HepG2 (cell line): ENCODE measurements at regions not wholly inside any gene's neighbourhood (a gene's known extent, or its start where the extent isn't known, plus 50 kb on each side); places are given as distances from the start of the nearest gene placed in this dataset.
A peak's percentile ranks its signal among the peaks of the same experiment; 100 is the strongest.

ENCODE experiments used
- ATAC-seq: fragments of 200-7000 bp; cut with Tn5 transposase; 3 replicates; pipeline ENCODE4 v1.9.1; 2020; ENCODE audit warnings: mild to moderate bottlenecking, moderate library complexity
- BruUV-seq: library from RNA; stranded (reverse); fragments of 400-500 nt; replicated peaks from 2 replicates; lab custom pipeline; 2021; lab: Mats Ljungman, UMichigan
- CTCF ChIA-PET: fragments of 300-600 bp; formaldehyde crosslinking; extraction: SDS; loops from one replicate; lab custom pipeline; 2021; ENCODE audit warnings: low total read pairs, inconsistent platforms, low intra/inter-chr PET ratio; lab: Yijun Ruan, JAX
- POLR2A ChIA-PET: fragments of 350-600 bp; sonication (Branson Sonifier 250); formaldehyde crosslinking; loops from one replicate; lab custom pipeline; 2020; ENCODE audit warnings: antibody characterized with exemption, inconsistent platforms; lab: Yijun Ruan, JAX
- DNase-seq: peaks from one replicate; pipeline ENCODE4 v3.0.0-alpha.2; 2015; ENCODE audit warnings: low spot score
- FAIRE-seq: peaks from 3 replicates; lab custom pipeline; 2011; peaks lifted over from hg19 to GRCh38; lab: Jason Lieb, UNC
- H2AFZ ChIP-seq: one replicate; pipeline ENCODE4 v1.6.1; 2011; ENCODE audit warnings: low read length, inconsistent platforms
- H3K27ac ChIP-seq: fragments of 300-600 bp; 3 replicates; pipeline ENCODE4 v1.8.0; 2011; ENCODE audit warnings: mixed run types, mild to moderate bottlenecking, mixed read lengths, low read length, inconsistent platforms; ENCODE audit not compliant: insufficient read depth; ENCODE audit errors: extremely low read length
- H3K27me3 ChIP-seq, 2 experiments: fragments of 200-600 bp in 1 of 2; 2 replicates in 1 of 2; 3 replicates in 1 of 2; pipeline versions ENCODE4 v1.6.0 to v1.8.0; 2011; ENCODE audit warnings: low read length in 2 of 2, mild to moderate bottlenecking in 2 of 2, moderate library complexity in 2 of 2, inconsistent platforms in 1 of 2; ENCODE audit not compliant: insufficient read depth in 2 of 2, control insufficient read depth in 1 of 2
- H3K36me3 ChIP-seq, 2 experiments: fragments of 200-600 bp in 1 of 2; replicated peaks in 1 of 2; 2 replicates in 1 of 2; 3 replicates in 1 of 2; pipeline versions ENCODE4 v1.5.1 to v1.8.0; 2011; ENCODE audit warnings: low read length in 2 of 2, inconsistent platforms in 1 of 2; ENCODE audit not compliant: insufficient read depth in 2 of 2, control insufficient read depth in 1 of 2
- H3K4me1 ChIP-seq: 2 replicates; pipeline ENCODE4 v1.5.1; 2012; ENCODE audit warnings: low read length, inconsistent platforms; ENCODE audit not compliant: insufficient read depth
- H3K4me2 ChIP-seq: 2 replicates; pipeline ENCODE4 v1.6.0; 2011; ENCODE audit warnings: low read depth, low read length, inconsistent platforms
- H3K4me3 ChIP-seq, 3 experiments: fragments of 200-600 bp in 1 of 3; sonication (generic), shearing (Covaris generic) in 1 of 3; replicated peaks in 1 of 3; 2 replicates each; pipeline ENCODE4 v1.5.1; 2011 to 2016; ENCODE audit warnings: low read length in 3 of 3, inconsistent platforms in 2 of 3, low read depth in 2 of 3, mild to moderate bottlenecking in 2 of 3, control low read depth in 1 of 3, mixed read lengths in 1 of 3; ENCODE audit not compliant: insufficient read depth in 1 of 3
- H3K79me2 ChIP-seq: one replicate; pipeline ENCODE4 v1.6.1; 2011; ENCODE audit warnings: low read length, inconsistent platforms; ENCODE audit not compliant: insufficient read depth
- H3K9ac ChIP-seq: 2 replicates; pipeline ENCODE4 v1.6.0; 2011; ENCODE audit warnings: mild to moderate bottlenecking, low read depth, low read length, inconsistent platforms; ENCODE audit not compliant: insufficient read depth
- H3K9me3 ChIP-seq: 2 replicates; pipeline ENCODE4 v1.5.1; 2012; ENCODE audit warnings: mild to moderate bottlenecking, low read length
- H4K20me1 ChIP-seq: 2 replicates; pipeline ENCODE4 v1.6.0; 2011; ENCODE audit warnings: inconsistent platforms, mild to moderate bottlenecking, low read length, moderate library complexity; ENCODE audit not compliant: insufficient read depth
- AKAP8 ChIP-seq: sonication (generic); formaldehyde crosslinking; IDR thresholded peaks from 2 replicates; pipeline ENCODE4 v1.5.1; 2020; ENCODE audit warnings: mild to moderate bottlenecking, missing genetic modification reagents
- KMT2A ChIP-seq: sonication (generic); formaldehyde crosslinking; IDR thresholded peaks from 2 replicates; pipeline ENCODE4 v1.4.0; 2020; ENCODE audit warnings: missing genetic modification reagents
- MAF1 ChIP-seq: sonication (generic); formaldehyde crosslinking; IDR thresholded peaks from 2 replicates; pipeline ENCODE4 v1.5.0; 2020; ENCODE audit warnings: missing genetic modification reagents, borderline replicate concordance
- RBFOX2 ChIP-seq: fragments of 200-400 bp; formaldehyde crosslinking; IDR thresholded peaks from 2 replicates; pipeline ENCODE4 v1.6.1; 2017; ENCODE audit warnings: low read depth, mild to moderate bottlenecking, low read length
- WGBS: methylation state at CpG from one replicate; pipeline ENCODE4 v1.1.6; 2017; ENCODE audit warnings: low lambda C conversion rate; 5-methylcytosine and 5-hydroxymethylcytosine counted together
- in situ Hi-C: cut with HindIII; loops from 2 replicates; pipeline ENCODE4 v1.10.0; 2017; ENCODE audit warnings: low pct_unique_long_range_greater_than_20kb; ENCODE audit not compliant: extremely low pct_ligation_motif_present
- intact Hi-C: fragments of 100-400 bp; cut with micrococcal nuclease; formaldehyde crosslinking; loops from one replicate; pipeline ENCODE4 v1.10.0; 2022; ENCODE audit not compliant: unreplicated experiment
- TF ChIP-seq, protein P1 (sequence below): fragments of 450-650 bp; IDR thresholded peaks from 2 replicates; pipeline ENCODE4 v1.6.1; 2017
- TF ChIP-seq, protein P2 (sequence below): sonication (generic); formaldehyde crosslinking; IDR thresholded peaks from 2 replicates; pipeline ENCODE4 v1.5.0; 2020; ENCODE audit warnings: missing genetic modification reagents
- TF ChIP-seq, protein P3 (sequence below): sonication (generic); formaldehyde crosslinking; IDR thresholded peaks from 2 replicates; pipeline ENCODE4 v1.9.0; 2021; ENCODE audit warnings: missing genetic modification reagents, mild to moderate bottlenecking, borderline replicate concordance
- TF ChIP-seq, protein P4 (sequence below): IDR thresholded peaks from 2 replicates; pipeline ENCODE4 v1.6.1; 2016; ENCODE audit warnings: low read depth, missing genetic modification reagents, missing compliant biosample characterization
- TF ChIP-seq, protein P5 (sequence below): IDR thresholded peaks from 2 replicates; pipeline ENCODE4 v1.4.0; 2020; ENCODE audit warnings: mild to moderate bottlenecking, missing genetic modification reagents
- TF ChIP-seq, protein P6 (sequence below): sonication (generic); IDR thresholded peaks from 2 replicates; pipeline ENCODE4 v1.6.1; 2016; ENCODE audit warnings: low read depth, borderline replicate concordance

DNA sequence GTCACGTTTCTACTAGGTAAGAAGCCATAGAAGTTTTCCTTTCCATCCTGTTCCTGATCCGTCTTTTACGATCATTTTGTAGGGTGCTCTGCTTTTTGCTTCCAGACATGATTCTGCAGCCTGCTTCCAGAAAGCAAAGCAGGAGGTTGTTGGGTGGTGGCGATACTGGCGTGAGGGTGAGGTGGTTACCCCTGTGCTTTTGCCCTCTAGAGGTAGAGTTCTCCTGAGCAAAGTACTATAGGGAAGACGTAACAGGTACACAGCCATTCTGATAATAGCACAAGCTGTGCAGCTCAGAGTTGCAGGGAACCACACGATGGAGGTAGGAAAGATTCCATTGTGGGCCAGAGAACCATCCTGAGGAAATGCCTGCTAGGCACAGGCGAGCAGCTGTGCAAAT, 186.0 kb downstream of the PAH start:
- no peak overlapping the region for H3K27ac ChIP-seq
- ATAC-seq (peak; percentile 70), DNase-seq (no peak), FAIRE-seq (no peak)
- no peaks in the 10 kb centered on the region for H3K79me2 ChIP-seq
- in situ Hi-C loops (no loop called here), intact Hi-C loops (no loop called here)
- no peak overlapping the region for H3K4me3 ChIP-seq
- no peaks in the 10 kb centered on the region for H4K20me1 ChIP-seq
- CTCF ChIA-PET: no interaction called here
- H3K4me1 ChIP-seq: no peaks in the 10 kb centered on the region
- no peaks in the 10 kb centered on the region for H3K9me3 ChIP-seq
- H2AFZ ChIP-seq: no peak overlapping the region
- 23% methylated on average over 8 of the region's 8 CpGs for WGBS
- POLR2A ChIA-PET: no interaction called here
- H3K9ac ChIP-seq: no peak overlapping the region
- no peaks in the 10 kb centered on the region for H3K36me3 ChIP-seq
- no peak overlapping the region for H3K4me2 ChIP-seq
- no TSS peak for BruUV-seq
- no peaks in the 10 kb centered on the region; a peak in 1 of 5 replicates for H3K27me3 ChIP-seq
- TF ChIP-seq, protein P1, sequence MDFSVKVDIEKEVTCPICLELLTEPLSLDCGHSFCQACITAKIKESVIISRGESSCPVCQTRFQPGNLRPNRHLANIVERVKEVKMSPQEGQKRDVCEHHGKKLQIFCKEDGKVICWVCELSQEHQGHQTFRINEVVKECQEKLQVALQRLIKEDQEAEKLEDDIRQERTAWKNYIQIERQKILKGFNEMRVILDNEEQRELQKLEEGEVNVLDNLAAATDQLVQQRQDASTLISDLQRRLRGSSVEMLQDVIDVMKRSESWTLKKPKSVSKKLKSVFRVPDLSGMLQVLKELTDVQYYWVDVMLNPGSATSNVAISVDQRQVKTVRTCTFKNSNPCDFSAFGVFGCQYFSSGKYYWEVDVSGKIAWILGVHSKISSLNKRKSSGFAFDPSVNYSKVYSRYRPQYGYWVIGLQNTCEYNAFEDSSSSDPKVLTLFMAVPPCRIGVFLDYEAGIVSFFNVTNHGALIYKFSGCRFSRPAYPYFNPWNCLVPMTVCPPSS: no peak
- TF ChIP-seq MAF1 (CRISPR knock-in tag): no peak
- TF ChIP-seq, protein P2, sequence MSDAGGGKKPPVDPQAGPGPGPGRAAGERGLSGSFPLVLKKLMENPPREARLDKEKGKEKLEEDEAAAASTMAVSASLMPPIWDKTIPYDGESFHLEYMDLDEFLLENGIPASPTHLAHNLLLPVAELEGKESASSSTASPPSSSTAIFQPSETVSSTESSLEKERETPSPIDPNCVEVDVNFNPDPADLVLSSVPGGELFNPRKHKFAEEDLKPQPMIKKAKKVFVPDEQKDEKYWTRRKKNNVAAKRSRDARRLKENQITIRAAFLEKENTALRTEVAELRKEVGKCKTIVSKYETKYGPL (CRISPR knock-in tag): no peak
- TF ChIP-seq, protein P3, sequence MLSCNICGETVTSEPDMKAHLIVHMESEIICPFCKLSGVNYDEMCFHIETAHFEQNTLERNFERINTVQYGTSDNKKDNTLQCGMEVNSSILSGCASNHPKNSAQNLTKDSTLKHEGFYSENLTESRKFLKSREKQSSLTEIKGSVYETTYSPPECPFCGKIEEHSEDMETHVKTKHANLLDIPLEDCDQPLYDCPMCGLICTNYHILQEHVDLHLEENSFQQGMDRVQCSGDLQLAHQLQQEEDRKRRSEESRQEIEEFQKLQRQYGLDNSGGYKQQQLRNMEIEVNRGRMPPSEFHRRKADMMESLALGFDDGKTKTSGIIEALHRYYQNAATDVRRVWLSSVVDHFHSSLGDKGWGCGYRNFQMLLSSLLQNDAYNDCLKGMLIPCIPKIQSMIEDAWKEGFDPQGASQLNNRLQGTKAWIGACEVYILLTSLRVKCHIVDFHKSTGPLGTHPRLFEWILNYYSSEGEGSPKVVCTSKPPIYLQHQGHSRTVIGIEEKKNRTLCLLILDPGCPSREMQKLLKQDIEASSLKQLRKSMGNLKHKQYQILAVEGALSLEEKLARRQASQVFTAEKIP (CRISPR knock-in tag): no peak
- TF ChIP-seq KMT2A (CRISPR knock-in tag): no peak
- TF ChIP-seq, protein P4, sequence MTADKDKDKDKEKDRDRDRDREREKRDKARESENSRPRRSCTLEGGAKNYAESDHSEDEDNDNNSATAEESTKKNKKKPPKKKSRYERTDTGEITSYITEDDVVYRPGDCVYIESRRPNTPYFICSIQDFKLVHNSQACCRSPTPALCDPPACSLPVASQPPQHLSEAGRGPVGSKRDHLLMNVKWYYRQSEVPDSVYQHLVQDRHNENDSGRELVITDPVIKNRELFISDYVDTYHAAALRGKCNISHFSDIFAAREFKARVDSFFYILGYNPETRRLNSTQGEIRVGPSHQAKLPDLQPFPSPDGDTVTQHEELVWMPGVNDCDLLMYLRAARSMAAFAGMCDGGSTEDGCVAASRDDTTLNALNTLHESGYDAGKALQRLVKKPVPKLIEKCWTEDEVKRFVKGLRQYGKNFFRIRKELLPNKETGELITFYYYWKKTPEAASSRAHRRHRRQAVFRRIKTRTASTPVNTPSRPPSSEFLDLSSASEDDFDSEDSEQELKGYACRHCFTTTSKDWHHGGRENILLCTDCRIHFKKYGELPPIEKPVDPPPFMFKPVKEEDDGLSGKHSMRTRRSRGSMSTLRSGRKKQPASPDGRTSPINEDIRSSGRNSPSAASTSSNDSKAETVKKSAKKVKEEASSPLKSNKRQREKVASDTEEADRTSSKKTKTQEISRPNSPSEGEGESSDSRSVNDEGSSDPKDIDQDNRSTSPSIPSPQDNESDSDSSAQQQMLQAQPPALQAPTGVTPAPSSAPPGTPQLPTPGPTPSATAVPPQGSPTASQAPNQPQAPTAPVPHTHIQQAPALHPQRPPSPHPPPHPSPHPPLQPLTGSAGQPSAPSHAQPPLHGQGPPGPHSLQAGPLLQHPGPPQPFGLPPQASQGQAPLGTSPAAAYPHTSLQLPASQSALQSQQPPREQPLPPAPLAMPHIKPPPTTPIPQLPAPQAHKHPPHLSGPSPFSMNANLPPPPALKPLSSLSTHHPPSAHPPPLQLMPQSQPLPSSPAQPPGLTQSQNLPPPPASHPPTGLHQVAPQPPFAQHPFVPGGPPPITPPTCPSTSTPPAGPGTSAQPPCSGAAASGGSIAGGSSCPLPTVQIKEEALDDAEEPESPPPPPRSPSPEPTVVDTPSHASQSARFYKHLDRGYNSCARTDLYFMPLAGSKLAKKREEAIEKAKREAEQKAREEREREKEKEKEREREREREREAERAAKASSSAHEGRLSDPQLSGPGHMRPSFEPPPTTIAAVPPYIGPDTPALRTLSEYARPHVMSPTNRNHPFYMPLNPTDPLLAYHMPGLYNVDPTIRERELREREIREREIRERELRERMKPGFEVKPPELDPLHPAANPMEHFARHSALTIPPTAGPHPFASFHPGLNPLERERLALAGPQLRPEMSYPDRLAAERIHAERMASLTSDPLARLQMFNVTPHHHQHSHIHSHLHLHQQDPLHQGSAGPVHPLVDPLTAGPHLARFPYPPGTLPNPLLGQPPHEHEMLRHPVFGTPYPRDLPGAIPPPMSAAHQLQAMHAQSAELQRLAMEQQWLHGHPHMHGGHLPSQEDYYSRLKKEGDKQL (CRISPR knock-in tag): no peak
- TF ChIP-seq AKAP8 (CRISPR knock-in tag): no peak
- TF ChIP-seq RBFOX2: no peak
- TF ChIP-seq, protein P5, sequence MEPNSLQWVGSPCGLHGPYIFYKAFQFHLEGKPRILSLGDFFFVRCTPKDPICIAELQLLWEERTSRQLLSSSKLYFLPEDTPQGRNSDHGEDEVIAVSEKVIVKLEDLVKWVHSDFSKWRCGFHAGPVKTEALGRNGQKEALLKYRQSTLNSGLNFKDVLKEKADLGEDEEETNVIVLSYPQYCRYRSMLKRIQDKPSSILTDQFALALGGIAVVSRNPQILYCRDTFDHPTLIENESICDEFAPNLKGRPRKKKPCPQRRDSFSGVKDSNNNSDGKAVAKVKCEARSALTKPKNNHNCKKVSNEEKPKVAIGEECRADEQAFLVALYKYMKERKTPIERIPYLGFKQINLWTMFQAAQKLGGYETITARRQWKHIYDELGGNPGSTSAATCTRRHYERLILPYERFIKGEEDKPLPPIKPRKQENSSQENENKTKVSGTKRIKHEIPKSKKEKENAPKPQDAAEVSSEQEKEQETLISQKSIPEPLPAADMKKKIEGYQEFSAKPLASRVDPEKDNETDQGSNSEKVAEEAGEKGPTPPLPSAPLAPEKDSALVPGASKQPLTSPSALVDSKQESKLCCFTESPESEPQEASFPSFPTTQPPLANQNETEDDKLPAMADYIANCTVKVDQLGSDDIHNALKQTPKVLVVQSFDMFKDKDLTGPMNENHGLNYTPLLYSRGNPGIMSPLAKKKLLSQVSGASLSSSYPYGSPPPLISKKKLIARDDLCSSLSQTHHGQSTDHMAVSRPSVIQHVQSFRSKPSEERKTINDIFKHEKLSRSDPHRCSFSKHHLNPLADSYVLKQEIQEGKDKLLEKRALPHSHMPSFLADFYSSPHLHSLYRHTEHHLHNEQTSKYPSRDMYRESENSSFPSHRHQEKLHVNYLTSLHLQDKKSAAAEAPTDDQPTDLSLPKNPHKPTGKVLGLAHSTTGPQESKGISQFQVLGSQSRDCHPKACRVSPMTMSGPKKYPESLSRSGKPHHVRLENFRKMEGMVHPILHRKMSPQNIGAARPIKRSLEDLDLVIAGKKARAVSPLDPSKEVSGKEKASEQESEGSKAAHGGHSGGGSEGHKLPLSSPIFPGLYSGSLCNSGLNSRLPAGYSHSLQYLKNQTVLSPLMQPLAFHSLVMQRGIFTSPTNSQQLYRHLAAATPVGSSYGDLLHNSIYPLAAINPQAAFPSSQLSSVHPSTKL (CRISPR knock-in tag): no peak
- TF ChIP-seq, protein P6, sequence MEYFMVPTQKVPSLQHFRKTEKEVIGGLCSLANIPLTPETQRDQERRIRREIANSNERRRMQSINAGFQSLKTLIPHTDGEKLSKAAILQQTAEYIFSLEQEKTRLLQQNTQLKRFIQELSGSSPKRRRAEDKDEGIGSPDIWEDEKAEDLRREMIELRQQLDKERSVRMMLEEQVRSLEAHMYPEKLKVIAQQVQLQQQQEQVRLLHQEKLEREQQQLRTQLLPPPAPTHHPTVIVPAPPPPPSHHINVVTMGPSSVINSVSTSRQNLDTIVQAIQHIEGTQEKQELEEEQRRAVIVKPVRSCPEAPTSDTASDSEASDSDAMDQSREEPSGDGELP: no peak
